SJSA1 (cell line): ENCODE measurements at regions not wholly inside any gene's neighbourhood (a gene's known extent, or its start where the extent isn't known, plus 50 kb on each side); places are given as distances from the start of the nearest gene placed in this dataset.

Experiments used
- DNase-seq, 2 experiments: peaks; one replicate each; pipeline ENCODE4 v3.0.0-alpha.2; 2015 to 2020; ENCODE audit warnings: low spot score in 2 of 2, low read depth in 1 of 2
- H3K27ac ChIP-seq: fragments of 250-450 bp; sonication (Bioruptor Pico); 2 replicates; pipeline ENCODE4 v1.5.1; 2020; ENCODE audit warnings: mild to moderate bottlenecking, moderate library complexity
- H3K27me3 ChIP-seq: fragments of 250-450 bp; sonication (Bioruptor Pico); replicated peaks from 2 replicates; pipeline ENCODE4 v1.5.1; 2020; ENCODE audit warnings: mild to moderate bottlenecking, moderate library complexity
- H3K36me3 ChIP-seq: fragments of 250-450 bp; sonication (Bioruptor Pico); 2 replicates; pipeline ENCODE4 v1.5.1; 2020; ENCODE audit warnings: mild to moderate bottlenecking
- H3K4me1 ChIP-seq: fragments of 250-450 bp; sonication (Bioruptor Pico); replicated peaks from 2 replicates; pipeline ENCODE4 v1.6.1; 2021; ENCODE audit warnings: mild to moderate bottlenecking
- H3K4me3 ChIP-seq: fragments of 250-450 bp; sonication (Bioruptor Pico); 2 replicates; pipeline ENCODE4 v1.5.1; 2020; ENCODE audit warnings: mild to moderate bottlenecking
- H3K9me3 ChIP-seq: fragments of 250-450 bp; sonication (Bioruptor Pico); replicated peaks from 2 replicates; pipeline ENCODE4 v1.5.1; 2020; ENCODE audit warnings: mild to moderate bottlenecking

DNA sequence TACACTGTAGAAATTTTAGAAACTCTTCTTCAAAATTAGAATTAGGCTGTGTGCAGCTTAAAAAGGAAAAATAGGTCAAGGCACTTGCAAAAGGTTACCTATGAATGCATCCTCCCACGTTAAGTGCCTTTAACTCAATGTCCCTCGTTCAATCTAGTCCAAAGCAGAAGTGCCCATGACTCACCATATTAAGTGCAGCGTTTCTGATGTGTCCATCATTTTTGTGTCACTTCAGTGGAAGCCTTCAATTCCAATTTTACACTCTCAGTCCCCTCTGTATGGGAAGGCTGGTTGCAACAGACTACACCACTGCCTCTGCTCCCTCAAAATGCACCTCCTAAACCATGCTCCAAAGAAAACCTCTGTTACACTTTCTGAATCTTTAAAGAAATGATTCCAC, 53.4 kb downstream of the FOXB1 start:
- Histone ChIP-seq H3K4me1 (no peaks in the 10 kb centered on the region), H3K4me3 (no peak overlapping the region), H3K27me3 (peaks cover 4% of the 10 kb centered on the region; the same call in 1 of the 2 replicates), H3K27ac (no peak overlapping the region), H3K9me3 (peaks cover 15% of the 10 kb centered on the region), H3K36me3 (no peaks in the 10 kb centered on the region)
- no peak for DNase-seq

DNA sequence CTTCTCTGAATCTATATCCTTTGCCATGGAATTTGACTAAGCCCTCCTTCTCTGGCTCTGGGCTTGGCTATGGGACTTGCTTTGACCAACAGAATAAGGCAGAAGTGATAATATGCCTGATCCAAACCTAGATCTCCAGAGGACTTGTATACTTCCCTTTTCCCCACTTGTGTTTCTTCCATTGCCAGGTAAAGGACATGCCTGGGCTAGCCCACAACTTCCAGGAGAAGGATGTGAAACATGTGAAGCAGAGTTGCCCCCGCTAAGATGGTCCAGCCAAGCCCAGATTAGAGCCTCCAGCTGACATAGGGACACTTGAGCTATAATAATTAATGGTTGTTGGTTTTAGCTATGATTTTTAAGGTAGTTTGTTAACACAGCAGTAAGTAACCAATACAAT, 55.1 kb downstream of the FOXB1 start:
- DNase-seq: no peak
- H3K27me3 ChIP-seq: peaks cover 4% of the 10 kb centered on the region; the same call in 1 of the 2 replicates
- no peaks in the 10 kb centered on the region for H3K36me3 ChIP-seq
- no peak overlapping the region for H3K4me3 ChIP-seq
- peaks cover 15% of the 10 kb centered on the region for H3K9me3 ChIP-seq
- no peaks in the 10 kb centered on the region for H3K4me1 ChIP-seq
- H3K27ac ChIP-seq: no peak overlapping the region

DNA sequence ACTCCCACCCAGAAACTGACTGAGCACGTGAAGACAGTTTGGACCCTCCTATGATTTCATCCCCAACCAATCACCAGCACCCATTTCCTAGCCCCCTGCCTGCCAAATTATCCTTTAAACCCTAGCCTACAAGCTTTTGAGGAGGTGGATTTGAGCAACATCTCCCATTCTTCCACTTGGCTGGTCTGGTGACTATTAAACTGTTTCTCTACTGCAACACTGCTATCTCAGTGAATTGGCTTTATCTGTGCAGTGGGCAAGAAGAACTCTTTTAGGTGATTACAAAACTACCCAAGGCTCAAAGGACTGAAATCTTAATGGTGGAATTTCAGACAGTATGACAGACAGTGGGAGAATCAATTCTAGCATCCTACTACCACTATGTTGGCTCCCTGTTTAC, 57.6 kb downstream of the FOXB1 start:
- no peaks in the 10 kb centered on the region for H3K36me3 ChIP-seq
- no peak overlapping the region for H3K27ac ChIP-seq
- DNase-seq: no peak
- no peaks in the 10 kb centered on the region for H3K4me1 ChIP-seq
- H3K4me3 ChIP-seq: no peak overlapping the region
- H3K9me3 ChIP-seq: peaks cover 15% of the 10 kb centered on the region
- H3K27me3 ChIP-seq: no peaks in the 10 kb centered on the region; the same call in 1 of the 2 replicates

DNA sequence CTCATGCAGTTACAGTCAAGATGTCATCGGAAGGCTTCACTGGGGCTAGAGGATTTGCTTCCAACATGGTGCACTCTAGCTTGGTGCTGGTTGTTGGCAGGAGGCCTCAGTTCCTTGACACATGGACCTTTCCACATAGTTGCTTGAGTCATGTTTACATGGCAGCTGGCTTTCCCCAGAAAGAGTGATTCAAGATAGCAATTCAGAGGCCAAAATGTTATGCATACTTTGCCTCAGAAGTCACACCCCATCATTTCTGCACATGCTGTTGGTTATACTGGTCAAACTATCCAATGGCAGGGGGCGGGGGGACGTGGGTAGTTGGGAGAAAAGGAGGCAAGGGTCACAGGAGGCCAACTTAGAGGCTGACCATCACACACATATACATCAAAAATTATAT, 58.7 kb downstream of the FOXB1 start:
- Histone ChIP-seq H3K27me3 (no peaks in the 10 kb centered on the region; the same call in 1 of the 2 replicates), H3K9me3 (peaks cover 15% of the 10 kb centered on the region), H3K4me1 (no peaks in the 10 kb centered on the region), H3K4me3 (no peak overlapping the region), H3K36me3 (no peaks in the 10 kb centered on the region), H3K27ac (no peak overlapping the region)
- DNase-seq: no peak

DNA sequence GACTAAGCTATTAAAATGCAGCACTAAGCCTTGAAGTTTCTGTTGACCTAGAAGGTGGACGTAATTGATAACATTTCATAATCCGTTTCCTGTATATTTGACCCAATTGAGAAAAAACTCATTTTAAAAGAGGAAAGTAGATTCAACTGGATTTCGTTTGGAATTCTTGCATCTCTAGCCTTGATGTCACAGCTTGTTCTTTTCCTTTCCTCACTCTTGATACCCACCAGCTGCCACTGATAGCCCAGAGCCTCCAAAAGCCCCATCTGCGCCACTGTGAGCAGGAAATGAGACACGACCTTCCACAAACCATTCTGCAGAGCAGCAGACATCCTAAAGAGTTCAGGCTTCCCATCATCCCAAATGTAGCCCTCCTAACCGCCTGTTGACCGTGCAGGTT, 61.8 kb downstream of the FOXB1 start:
- no peak overlapping the region for H3K4me3 ChIP-seq
- no peak overlapping the region for H3K27ac ChIP-seq
- DNase-seq: no peak
- H3K9me3 ChIP-seq: peaks cover 15% of the 10 kb centered on the region
- H3K27me3 ChIP-seq: no peaks in the 10 kb centered on the region
- peaks cover 7% of the 10 kb centered on the region for H3K4me1 ChIP-seq
- H3K36me3 ChIP-seq: no peaks in the 10 kb centered on the region

DNA sequence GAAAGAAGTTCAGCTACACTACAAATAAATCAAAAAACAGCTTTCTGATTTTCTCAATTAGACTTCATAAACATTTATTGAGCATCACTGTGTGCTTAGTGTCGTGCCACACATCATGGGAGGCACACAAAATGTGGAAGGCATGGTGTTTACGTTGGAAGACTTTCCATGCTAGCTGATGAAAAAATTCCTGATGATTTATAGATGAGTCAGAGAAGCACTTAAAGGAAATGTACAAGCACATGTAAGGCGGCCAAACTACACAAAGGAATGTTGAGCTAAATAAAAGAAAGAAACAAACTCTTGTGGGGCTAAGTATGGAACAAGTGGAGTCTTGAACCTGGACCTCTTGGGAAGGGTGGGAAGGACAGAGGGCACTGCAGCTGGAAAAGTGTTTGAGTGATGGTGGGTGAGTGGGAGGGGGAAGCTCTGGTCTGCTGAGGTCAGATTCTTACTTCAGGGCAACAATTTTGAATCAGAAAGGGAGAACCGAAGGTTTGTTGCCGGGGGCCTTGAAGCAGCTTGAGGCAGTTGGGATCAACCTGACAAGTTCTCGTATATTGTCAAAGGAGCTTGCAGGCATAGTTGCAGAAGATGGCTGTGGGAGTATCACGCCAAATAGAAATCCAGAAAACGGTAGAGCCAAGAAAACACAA, 66.9 kb downstream of the FOXB1 start:
- Histone ChIP-seq H3K36me3 (no peaks in the 10 kb centered on the region), H3K27ac (peak overlapping the region; percentile 11; the same call in 1 of the 2 replicates), H3K4me3 (no peak overlapping the region), H3K27me3 (no peaks in the 10 kb centered on the region), H3K9me3 (no peaks in the 10 kb centered on the region), H3K4me1 (peaks cover 38% of the 10 kb centered on the region)
- DNase-seq: peak; percentile 57 to 87

DNA sequence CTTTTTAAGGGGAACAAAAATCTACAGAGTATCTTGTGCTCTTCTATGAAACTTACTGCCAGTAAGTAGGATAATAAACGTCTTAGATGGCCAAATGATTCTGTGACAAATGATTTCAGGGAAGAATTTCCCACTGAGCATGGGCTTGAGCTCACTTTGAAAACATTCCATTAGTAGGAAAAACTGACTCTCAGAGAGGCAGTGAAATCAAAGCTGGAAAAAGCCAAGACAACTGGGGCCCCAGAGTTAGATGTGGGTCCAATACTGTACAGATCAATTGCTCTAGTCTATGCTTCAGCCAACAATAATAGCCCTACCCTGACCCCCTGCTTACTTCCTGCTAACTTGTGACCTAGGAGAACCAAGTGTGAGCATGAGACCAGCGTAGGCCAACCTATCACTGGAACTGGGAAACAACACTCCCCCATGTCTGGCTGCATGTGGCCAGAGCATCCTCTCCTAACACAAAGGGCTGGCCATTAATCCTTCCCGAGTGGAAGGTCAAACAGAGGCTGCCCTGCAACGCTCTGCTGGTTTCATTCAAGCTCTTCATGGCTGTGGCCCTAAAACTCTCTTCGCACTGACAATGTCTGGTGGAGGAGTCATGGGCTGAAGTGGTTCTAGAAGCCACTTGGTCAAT, 68.8 kb downstream of the FOXB1 start:
- DNase-seq: no peak
- no peak overlapping the region for H3K4me3 ChIP-seq
- H3K4me1 ChIP-seq: peaks cover 38% of the 10 kb centered on the region
- no peaks in the 10 kb centered on the region for H3K36me3 ChIP-seq
- H3K27ac ChIP-seq: no peak overlapping the region
- H3K9me3 ChIP-seq: no peaks in the 10 kb centered on the region
- no peaks in the 10 kb centered on the region for H3K27me3 ChIP-seq

DNA sequence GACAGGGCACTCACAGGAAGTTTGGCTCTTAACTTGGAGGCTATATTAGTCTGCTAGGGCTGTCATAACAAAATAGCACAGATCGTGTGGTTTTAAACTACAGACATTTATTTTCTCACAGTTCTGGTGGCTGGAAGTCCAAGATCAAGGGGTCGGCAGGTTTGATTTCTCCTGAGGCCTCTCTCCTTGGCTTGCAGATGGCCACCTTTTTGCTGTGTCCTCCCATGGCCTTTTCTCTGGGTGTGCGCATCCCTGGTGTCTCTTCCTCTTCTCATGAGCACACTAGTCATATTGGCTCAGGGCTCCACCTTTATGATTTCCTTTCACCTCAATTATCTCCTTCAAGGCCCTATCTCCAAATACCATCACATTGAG, 69.3 kb downstream of the FOXB1 start:
- no peak for DNase-seq
- H3K27me3 ChIP-seq: no peaks in the 10 kb centered on the region
- H3K27ac ChIP-seq: no peak overlapping the region
- H3K36me3 ChIP-seq: no peaks in the 10 kb centered on the region
- H3K4me1 ChIP-seq: peaks cover 38% of the 10 kb centered on the region
- no peak overlapping the region for H3K4me3 ChIP-seq
- H3K9me3 ChIP-seq: no peaks in the 10 kb centered on the region

DNA sequence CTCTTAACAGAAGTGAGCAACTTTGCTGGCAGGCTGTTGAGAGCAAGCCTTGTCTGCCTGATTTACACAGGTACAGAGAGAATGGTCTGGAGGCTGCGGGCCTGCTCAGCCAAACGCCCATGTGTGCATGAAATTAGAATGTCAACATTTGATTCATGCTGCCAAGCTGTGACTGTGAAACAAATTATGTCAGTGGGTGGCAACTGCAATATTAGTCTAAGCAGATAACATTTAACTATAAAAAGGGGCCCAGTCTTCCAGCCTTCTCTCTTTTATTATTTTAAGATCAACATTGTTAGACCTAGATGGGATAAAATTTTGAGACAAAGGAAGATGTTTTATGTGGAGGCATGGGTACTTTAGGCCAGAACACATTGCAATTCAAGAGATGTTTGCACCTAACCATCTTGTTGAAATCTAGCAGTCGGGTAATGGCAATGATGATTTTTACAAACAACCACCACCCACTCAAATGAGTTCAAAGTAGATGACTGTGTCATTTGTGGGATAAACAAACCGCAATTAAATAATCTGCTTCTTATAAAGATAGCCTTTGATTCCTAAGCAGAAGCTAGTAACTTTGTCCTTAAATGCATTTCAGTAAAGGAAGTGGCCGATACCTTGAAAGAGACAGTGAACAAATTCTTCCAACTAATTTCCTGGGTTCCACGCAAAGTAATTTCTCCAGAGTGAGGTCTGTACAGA, 70.2 kb downstream of the FOXB1 start:
- Histone ChIP-seq H3K9me3 (no peaks in the 10 kb centered on the region), H3K27ac (no peak overlapping the region), H3K4me1 (peaks cover 38% of the 10 kb centered on the region), H3K4me3 (no peak overlapping the region), H3K27me3 (no peaks in the 10 kb centered on the region), H3K36me3 (no peaks in the 10 kb centered on the region)
- peak in 1 of 2 experiments; percentile 61 for DNase-seq

DNA sequence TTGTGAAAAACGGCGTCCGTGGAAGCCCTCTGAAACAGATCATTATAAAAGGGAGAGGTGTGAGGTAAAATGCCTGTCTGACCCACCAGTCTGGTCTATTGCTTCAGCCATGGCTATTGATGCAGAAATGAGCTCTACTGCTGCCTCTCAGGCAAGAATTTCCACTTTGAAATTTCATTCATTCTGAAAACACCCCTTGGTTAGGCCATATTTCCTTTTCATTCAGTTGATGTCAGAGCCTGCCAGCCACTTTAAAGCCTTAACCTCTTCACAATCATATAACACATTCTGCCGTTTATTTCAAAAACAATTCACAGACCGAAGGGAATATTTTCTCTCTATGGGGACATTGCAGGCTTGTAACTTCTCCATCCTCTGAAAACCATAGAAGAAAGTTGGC, 71.9 kb downstream of the FOXB1 start:
- Histone ChIP-seq H3K4me3 (no peak overlapping the region), H3K27ac (no peak overlapping the region), H3K27me3 (no peaks in the 10 kb centered on the region), H3K36me3 (no peaks in the 10 kb centered on the region), H3K9me3 (no peaks in the 10 kb centered on the region), H3K4me1 (peaks cover 30% of the 10 kb centered on the region)
- DNase-seq: no peak

DNA sequence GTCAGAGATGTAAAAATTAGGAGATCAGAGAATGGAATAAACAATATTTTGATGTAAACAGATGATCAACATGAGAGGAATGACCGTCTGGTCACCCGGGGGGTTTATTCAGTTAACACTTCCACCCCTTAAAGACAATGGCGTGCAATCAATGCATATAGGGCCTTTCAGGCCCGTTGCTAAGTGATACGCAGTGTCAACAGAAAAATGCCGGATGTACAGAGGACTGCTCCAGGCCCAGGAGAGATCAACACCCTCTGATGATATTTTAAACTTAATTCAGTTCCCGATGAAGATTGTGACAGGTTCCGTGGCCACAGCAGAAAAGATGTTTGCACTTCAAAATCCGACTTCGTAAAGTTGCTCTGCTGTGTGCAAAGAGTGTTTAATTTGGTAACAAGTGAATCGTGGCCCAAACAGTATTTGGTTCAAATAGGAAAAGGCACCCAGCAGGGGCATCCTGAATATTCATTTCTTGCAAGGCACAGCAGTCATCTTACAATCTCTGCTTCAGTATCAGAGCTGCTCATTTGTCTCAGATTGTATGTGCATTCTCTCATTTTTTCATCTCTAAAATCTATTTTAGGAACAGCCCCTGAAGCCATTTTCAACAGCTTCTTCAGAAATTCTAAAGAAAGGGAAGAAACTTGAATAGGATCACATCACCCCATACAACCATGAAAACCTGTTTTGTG, 72.6 kb downstream of the FOXB1 start:
- no peak overlapping the region for H3K4me3 ChIP-seq
- no peak for DNase-seq

DNA sequence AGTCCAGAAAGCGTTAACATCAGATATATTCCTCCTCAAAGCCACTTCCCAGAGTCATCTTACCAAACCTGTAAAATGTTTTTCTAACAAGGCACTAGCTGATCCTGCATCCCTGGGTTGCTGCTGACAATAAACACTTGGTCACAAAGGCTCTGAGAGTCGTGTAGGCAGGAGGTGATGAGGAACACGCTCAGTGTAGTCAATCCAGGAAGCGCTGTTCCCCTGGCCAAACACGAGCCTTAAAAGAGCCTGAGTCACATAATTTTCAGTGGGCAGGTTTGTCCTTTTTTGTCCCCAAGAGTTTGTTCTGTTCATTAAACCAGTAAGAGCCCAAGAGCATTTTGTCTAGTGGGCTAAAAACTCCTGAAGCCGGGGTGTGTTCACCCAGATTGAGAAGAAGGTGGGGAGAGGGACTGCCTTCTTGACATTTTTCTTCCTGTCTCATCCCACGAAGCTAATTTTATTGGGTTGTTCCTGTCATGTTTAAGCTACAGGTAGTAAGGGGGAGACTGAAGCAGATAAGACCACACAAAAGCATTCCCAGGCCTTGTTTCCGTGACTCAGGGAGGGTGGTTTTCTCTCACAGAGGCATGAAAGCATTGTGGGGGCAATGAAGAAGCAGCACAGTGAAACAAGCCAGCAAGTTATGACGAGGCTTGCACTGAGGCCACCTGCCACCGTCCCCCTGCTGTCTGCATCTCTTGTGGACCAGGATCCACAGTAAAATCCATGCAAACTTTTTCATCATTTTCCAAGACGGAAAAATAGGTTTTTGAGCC, 73.7 kb downstream of the FOXB1 start:
- Histone ChIP-seq H3K36me3 (no peaks in the 10 kb centered on the region), H3K27ac (no peak overlapping the region), H3K9me3 (no peaks in the 10 kb centered on the region), H3K4me1 (peaks cover 22% of the 10 kb centered on the region), H3K4me3 (no peak overlapping the region), H3K27me3 (no peaks in the 10 kb centered on the region)
- no peak for DNase-seq

More for the DNA sequence above, 72.6 kb downstream of the FOXB1 start:
- H3K36me3 ChIP-seq: no peaks in the 10 kb centered on the region
- peaks cover 25% of the 10 kb centered on the region for H3K4me1 ChIP-seq
- no peaks in the 10 kb centered on the region for H3K27me3 ChIP-seq
- no peak overlapping the region for H3K27ac ChIP-seq
- H3K9me3 ChIP-seq: no peaks in the 10 kb centered on the region

DNA sequence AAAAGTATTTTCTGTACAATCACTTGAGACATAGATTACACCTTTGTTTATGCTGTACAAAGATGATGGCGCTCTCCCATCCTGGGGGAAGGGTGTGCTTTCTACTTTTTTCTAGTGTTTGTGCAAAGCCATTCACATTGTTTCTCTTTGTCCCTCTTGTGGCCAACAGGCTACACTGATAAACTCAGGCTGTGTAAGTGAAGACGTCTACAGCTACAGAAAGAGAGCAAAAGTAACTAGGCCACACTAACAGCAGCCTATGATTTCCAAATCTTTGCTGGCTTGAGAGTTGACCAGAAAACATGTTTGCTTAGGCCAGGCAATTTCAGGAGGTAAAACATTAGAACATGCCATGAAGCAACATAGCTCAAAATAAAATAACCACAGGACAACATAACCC, 75.1 kb downstream of the FOXB1 start:
- Histone ChIP-seq H3K27me3 (0 out of 2 replicates have a peak, but pooled peaks cover 6% of the 10 kb centered on the region), H3K27ac (no peak overlapping the region), H3K36me3 (no peaks in the 10 kb centered on the region), H3K9me3 (no peaks in the 10 kb centered on the region), H3K4me3 (no peak overlapping the region), H3K4me1 (peaks cover 20% of the 10 kb centered on the region)
- no peak for DNase-seq
